IMR-90 (cell line): ENCODE measurements at regions not wholly inside any gene's neighbourhood (a gene's known extent, or its start where the extent isn't known, plus 50 kb on each side); places are given as distances from the start of the nearest gene placed in this dataset.

Experiments used
- ATAC-seq: fragments of 200-7000 bp; cut with Tn5 transposase; 2 replicates; pipeline ENCODE4 v1.9.1; 2020; ENCODE audit warnings: low read depth, mild to moderate bottlenecking, moderate library complexity
- BruUV-seq: library from RNA; stranded (reverse); fragments of 400-500 nt; replicated peaks from 2 replicates; lab custom pipeline; 2021; lab: Mats Ljungman, UMichigan
- CTCF ChIA-PET: fragments of 300-600 bp; formaldehyde crosslinking; extraction: SDS; loops from one replicate; lab custom pipeline; 2021; ENCODE audit warnings: antibody characterized with exemption; lab: Yijun Ruan, JAX
- POLR2A ChIA-PET: fragments of 300-600 bp; sonication (Branson Sonifier 250); formaldehyde crosslinking; loops from one replicate; lab custom pipeline; 2022; ENCODE audit warnings: antibody characterized with exemption; ENCODE audit not compliant: unreplicated experiment; lab: Charles Lee
- DNase-seq: peaks from one replicate; pipeline ENCODE4 v3.0.0; 2013
- H2AFZ ChIP-seq: replicated peaks from 2 replicates; pipeline ENCODE3; 2013; ENCODE audit warnings: low read length, mild to moderate bottlenecking; ENCODE audit not compliant: poor library complexity
- H2AK5ac ChIP-seq: 2 replicates; pipeline ENCODE4 v1.6.1; 2013; ENCODE audit warnings: low read depth, low read length, inconsistent platforms
- H2AK9ac ChIP-seq: replicated peaks from 2 replicates; pipeline ENCODE3; 2013; ENCODE audit warnings: mild to moderate bottlenecking, low read depth, low read length, moderate library complexity; ENCODE audit not compliant: poor library complexity
- H2BK120ac ChIP-seq: 2 replicates; pipeline ENCODE4 v1.6.1; 2013; ENCODE audit warnings: low read depth, low read length, inconsistent platforms
- H2BK15ac ChIP-seq: 3 replicates; pipeline ENCODE4 v1.6.1; 2013; ENCODE audit warnings: low read depth, low read length, inconsistent platforms
- H2BK20ac ChIP-seq: 2 replicates; pipeline ENCODE4 v1.6.1; 2013; ENCODE audit warnings: low read depth, mild to moderate bottlenecking, inconsistent platforms, low read length, moderate library complexity
- H2BK5ac ChIP-seq: 2 replicates; pipeline ENCODE4 v1.6.1; 2013; ENCODE audit warnings: mild to moderate bottlenecking, low read depth, low read length, inconsistent platforms; ENCODE audit not compliant: poor library complexity, severe bottlenecking
- H3K14ac ChIP-seq: replicated peaks from 2 replicates; pipeline ENCODE4 v1.6.1; 2013; ENCODE audit warnings: low read depth, low read length, inconsistent platforms
- H3K18ac ChIP-seq: 2 replicates; pipeline ENCODE4 v1.6.1; 2013; ENCODE audit warnings: low read depth, low read length, control low read depth
- H3K23ac ChIP-seq: 2 replicates; pipeline ENCODE4 v1.6.1; 2013; ENCODE audit warnings: low read depth, low read length, inconsistent platforms
- H3K27ac ChIP-seq: 2 replicates; pipeline ENCODE4 v1.5.1; 2013; ENCODE audit warnings: mild to moderate bottlenecking, control low read depth, low read length; ENCODE audit not compliant: insufficient read depth
- H3K27me3 ChIP-seq: 2 replicates; pipeline ENCODE4 v1.6.1; 2013; ENCODE audit warnings: low read length; ENCODE audit not compliant: control insufficient read depth, insufficient read depth
- H3K36me3 ChIP-seq: 2 replicates; pipeline ENCODE4 v1.6.1; 2013; ENCODE audit warnings: low read length, mixed read lengths; ENCODE audit not compliant: control insufficient read depth, insufficient read depth
- H3K4ac ChIP-seq: 2 replicates; pipeline ENCODE4 v1.6.1; 2013; ENCODE audit warnings: low read depth, low read length, inconsistent platforms
- H3K4me1 ChIP-seq: 2 replicates; pipeline ENCODE4 v1.6.1; 2013; ENCODE audit warnings: low read length, mixed read lengths; ENCODE audit not compliant: control insufficient read depth, insufficient read depth
- H3K4me2 ChIP-seq: 2 replicates; pipeline ENCODE4 v1.6.1; 2013; ENCODE audit warnings: low read depth, mild to moderate bottlenecking, control low read depth, low read length, moderate library complexity
- H3K4me3 ChIP-seq: 2 replicates; pipeline ENCODE4 v1.5.1; 2013; ENCODE audit warnings: low read depth, mild to moderate bottlenecking, control low read depth, low read length, moderate library complexity; ENCODE audit not compliant: insufficient read depth
- H3K56ac ChIP-seq: 2 replicates; pipeline ENCODE4 v1.6.1; 2013; ENCODE audit warnings: low read length, inconsistent platforms; ENCODE audit not compliant: insufficient read depth; ENCODE audit errors: extremely low read depth
- H3K79me1 ChIP-seq, 2 experiments: 2 replicates each; pipeline ENCODE4 v1.6.1; 2013; ENCODE audit warnings: low read length in 2 of 2, inconsistent platforms in 1 of 2, low read depth in 1 of 2
- H3K9ac ChIP-seq: 2 replicates; pipeline ENCODE4 v1.6.1; 2013; ENCODE audit warnings: low read depth, low read length, control low read depth
- H3K9me1 ChIP-seq: 2 replicates; pipeline ENCODE4 v1.6.1; 2013; ENCODE audit warnings: low read length, inconsistent platforms; ENCODE audit not compliant: insufficient read depth
- H3K9me3 ChIP-seq: 2 replicates; pipeline ENCODE4 v1.6.1; 2013; ENCODE audit warnings: low read length; ENCODE audit not compliant: control insufficient read depth, insufficient read depth
- H4K20me1 ChIP-seq: 2 replicates; pipeline ENCODE4 v1.6.1; 2013; ENCODE audit warnings: low read length, inconsistent platforms; ENCODE audit not compliant: insufficient read depth
- H4K5ac ChIP-seq: 2 replicates; pipeline ENCODE4 v1.6.1; 2013; ENCODE audit warnings: mild to moderate bottlenecking, low read depth, low read length, control low read depth
- H4K8ac ChIP-seq, 2 experiments: 2 replicates each; pipeline ENCODE4 v1.6.1; 2013; ENCODE audit warnings: low read depth in 2 of 2, low read length in 2 of 2, control low read depth in 1 of 2, inconsistent platforms in 1 of 2
- H4K91ac ChIP-seq: 2 replicates; pipeline ENCODE4 v1.6.1; 2013; ENCODE audit warnings: low read depth, low read length, inconsistent platforms; ENCODE audit not compliant: insufficient read depth
- ELK1 ChIP-seq: fragments of 150-350 bp; IDR thresholded peaks from 2 replicates; pipeline ENCODE4 v1.6.1; 2016; ENCODE audit warnings: low read depth, mild to moderate bottlenecking, low read length, moderate library complexity, borderline replicate concordance
- FOS ChIP-seq: fragments of 150-350 bp; IDR thresholded peaks from 2 replicates; pipeline ENCODE4 v1.6.1; 2016; ENCODE audit warnings: low read depth, low read length
- MXI1 ChIP-seq: IDR thresholded peaks from 2 replicates; pipeline ENCODE4 v1.6.1; 2012; ENCODE audit warnings: low read depth, mild to moderate bottlenecking, low read length, moderate library complexity, borderline replicate concordance
- NFE2L2 ChIP-seq: fragments of 150-350 bp; IDR thresholded peaks from 2 replicates; pipeline ENCODE4 v1.6.1; 2016; ENCODE audit warnings: low read depth, mild to moderate bottlenecking, low read length
- POLR2A ChIP-seq: IDR thresholded peaks from 2 replicates; pipeline ENCODE4 v1.6.1; 2012; ENCODE audit warnings: mild to moderate bottlenecking, low read depth, low read length
- RAD21 ChIP-seq: IDR thresholded peaks from 2 replicates; pipeline ENCODE4 v1.6.1; 2012; ENCODE audit warnings: low read length, improper control_type of control experiment
- RCOR1 ChIP-seq: IDR thresholded peaks from 2 replicates; pipeline ENCODE4 v1.6.1; 2012; ENCODE audit warnings: mild to moderate bottlenecking, low read length, improper control_type of control experiment; ENCODE audit not compliant: insufficient replicate concordance
- RFX5 ChIP-seq: IDR thresholded peaks from 2 replicates; pipeline ENCODE4 v1.8.0; 2012; ENCODE audit warnings: low read depth, mild to moderate bottlenecking, low read length, moderate library complexity
- WGBS, 2 experiments: methylation state at CpG; one replicate each; pipeline versions ENCODE4 v1.1.5 to v1.1.7; 2013; ENCODE audit warnings: missing lambda C conversion rate in 2 of 2; ENCODE audit not compliant: insufficient read length in 1 of 2; ENCODE audit errors: extremely low coverage in 2 of 2; 5-methylcytosine and 5-hydroxymethylcytosine counted together
- dilution Hi-C: fragments of 300-500 bp; cut with HindIII; formaldehyde crosslinking; loops from one replicate; pipeline ENCODE4 v1.14.3; 2018; ENCODE audit warnings: low sequenced_read_pairs; ENCODE audit not compliant: unreplicated experiment
- in situ Hi-C: fragments of 300-500 bp; cut with MboI; formaldehyde crosslinking; loops from 3 replicates; pipeline ENCODE4 v1.14.3; 2019; ENCODE audit warnings: low sequenced_read_pairs, inconsistent platforms, mixed read lengths
- intact Hi-C: fragments of 100-400 bp; cut with micrococcal nuclease; formaldehyde crosslinking; loops from 2 replicates; pipeline ENCODE4 v1.10.0; 2022

DNA sequence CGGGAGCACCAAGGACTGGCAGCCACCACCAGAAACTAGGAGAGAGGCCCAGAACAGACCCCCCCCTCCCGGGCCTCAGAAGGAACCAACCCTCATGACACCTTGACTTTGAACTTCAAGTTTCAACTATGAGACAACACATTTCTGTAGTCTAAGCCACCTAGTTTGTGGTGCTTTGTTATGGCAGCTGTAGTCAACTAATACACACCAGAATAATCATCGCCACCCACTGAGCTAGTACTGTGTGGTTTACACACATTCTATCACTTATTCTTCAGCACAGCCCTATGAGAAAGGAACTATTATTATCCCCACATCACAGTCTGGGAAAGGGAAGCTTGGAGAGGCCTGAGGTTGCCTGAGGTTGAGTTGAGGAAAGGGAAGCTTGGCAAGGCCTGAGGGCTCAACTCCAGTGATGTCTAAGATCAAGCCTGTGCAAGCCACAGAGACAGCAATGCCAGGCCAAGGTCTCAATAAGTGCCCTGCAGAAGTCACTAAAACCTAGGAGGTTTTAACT lies 126.6 kb downstream of the FHDC1 start:
- Histone ChIP-seq H3K36me3 (no peaks in the 10 kb centered on the region), H3K4me3 (no peak overlapping the region), H3K79me1 (no peaks in the 10 kb centered on the region), H4K8ac (no peak overlapping the region), H2BK20ac (no peak overlapping the region), H3K23ac (no peak overlapping the region), H3K9me3 (no peaks in the 10 kb centered on the region), H4K20me1 (no peaks in the 10 kb centered on the region), H3K27me3 (peaks cover 11% of the 10 kb centered on the region), H3K14ac (no peak overlapping the region), H3K18ac (no peak overlapping the region), H4K5ac (no peak overlapping the region), H2BK15ac (no peak overlapping the region), H2AK9ac (no peak overlapping the region), H3K9me1 (no peaks in the 10 kb centered on the region; the same call in 1 of the 2 replicates), H3K4ac (no peak overlapping the region), H2AFZ (no peak overlapping the region), H4K91ac (no peak overlapping the region), H3K4me2 (no peak overlapping the region), H3K9ac (no peak overlapping the region), H2AK5ac (no peak overlapping the region), H2BK5ac (no peak overlapping the region), H3K27ac (no peak overlapping the region), H2BK120ac (no peak overlapping the region), H3K56ac (no peak overlapping the region), H3K4me1 (peaks cover 2% of the 10 kb centered on the region; the same call in 1 of the 2 replicates)
- in situ Hi-C loops (no loop called here), dilution Hi-C loops (no loop called here), intact Hi-C loops (no loop called here)
- DNase-seq (no peak), ATAC-seq (no peak)
- no CpG with 5 or more reads among the region's 3 CpGs for WGBS, 2 experiments
- no peak for TF ChIP-seq MXI1
- no peak for TF ChIP-seq RAD21
- TF ChIP-seq NFE2L2, result no peak
- no peak for TF ChIP-seq FOS
- no peak for TF ChIP-seq RFX5
- TF ChIP-seq ELK1, result no peak
- no peak for TF ChIP-seq POLR2A
- no peak for TF ChIP-seq RCOR1
- CTCF ChIA-PET, result no interaction called here
- POLR2A ChIA-PET, result no interaction called here
- no TSS peak for BruUV-seq
